Neural progenitor cell (in vitro differentiated cells): ENCODE measurements at regions not wholly inside any gene's neighbourhood (a gene's known extent, or its start where the extent isn't known, plus 50 kb on each side); places are given as distances from the start of the nearest gene placed in this dataset.
A peak's percentile ranks its signal among the peaks of the same experiment; 100 is the strongest.

Experiments used
- DNase-seq: peaks from one replicate; pipeline ENCODE4 v3.0.0-alpha.2; 2016; ENCODE audit warnings: low spot score
- H2AFZ ChIP-seq: fragments of 200-600 bp; sonication (generic); replicated peaks from 2 replicates; pipeline ENCODE4 v1.6.1; 2016; ENCODE audit warnings: antibody characterized with exemption
- H3F3A ChIP-seq: fragments of 200-600 bp; sonication (generic); 2 replicates; pipeline ENCODE4 v1.6.1; 2016; ENCODE audit warnings: antibody characterized with exemption, low read depth
- H3K27ac ChIP-seq: fragments of 200-600 bp; sonication (generic); 2 replicates; pipeline ENCODE4 v1.5.1; 2016; ENCODE audit warnings: mild to moderate bottlenecking
- H3K27me3 ChIP-seq: fragments of 200-600 bp; sonication (generic); 2 replicates; pipeline ENCODE4 v1.6.1; 2016; ENCODE audit warnings: mild to moderate bottlenecking, moderate library complexity
- H3K36me3 ChIP-seq: fragments of 200-600 bp; sonication (generic); 2 replicates; pipeline ENCODE4 v1.5.1; 2016
- H3K4me1 ChIP-seq: fragments of 200-600 bp; sonication (generic); 2 replicates; pipeline ENCODE4 v1.6.1; 2016; ENCODE audit warnings: mixed run types
- H3K4me2 ChIP-seq: fragments of 200-600 bp; sonication (generic); 2 replicates; pipeline ENCODE4 v1.6.1; 2016
- H3K4me3 ChIP-seq: fragments of 200-600 bp; sonication (generic); 2 replicates; pipeline ENCODE4 v1.5.1; 2016
- H3K79me2 ChIP-seq: fragments of 200-600 bp; sonication (generic); 2 replicates; pipeline ENCODE4 v1.6.1; 2016; ENCODE audit warnings: low read depth
- H3K9ac ChIP-seq: fragments of 200-600 bp; sonication (generic); 2 replicates; pipeline ENCODE4 v1.6.1; 2016
- H3K9me3 ChIP-seq: fragments of 200-600 bp; sonication (generic); 2 replicates; pipeline ENCODE4 v1.5.1; 2016; ENCODE audit warnings: low read depth
- H4K20me1 ChIP-seq: fragments of 200-600 bp; sonication (generic); 2 replicates; pipeline ENCODE4 v1.6.1; 2016; ENCODE audit warnings: low read depth
- H3K27ac Mint-ChIP-seq: 3 replicates; pipeline ENCODE4 v1.8.0; 2021; ENCODE audit warnings: mixed read lengths
- H3K27me3 Mint-ChIP-seq: 2 replicates; pipeline ENCODE4 v1.8.0; 2022; ENCODE audit warnings: low read depth, mild to moderate bottlenecking, inconsistent platforms, moderate library complexity, mixed read lengths; ENCODE audit not compliant: insufficient read depth
- H3K36me3 Mint-ChIP-seq: 3 replicates; pipeline ENCODE4 v1.8.0; 2021; ENCODE audit warnings: mixed read lengths
- H3K4me1 Mint-ChIP-seq: 3 replicates; pipeline ENCODE4 v1.8.0; 2021; ENCODE audit warnings: mixed read lengths
- H3K4me3 Mint-ChIP-seq: 3 replicates; pipeline ENCODE4 v1.8.0; 2021; ENCODE audit warnings: mild to moderate bottlenecking, moderate library complexity, mixed read lengths
- H3K9me3 Mint-ChIP-seq: 3 replicates; pipeline ENCODE4 v1.8.0; 2020; ENCODE audit warnings: mixed read lengths
- EZH2 ChIP-seq: fragments of 200-600 bp; sonication (generic); IDR thresholded peaks from 2 replicates; pipeline ENCODE4 v1.6.1; 2017; ENCODE audit warnings: antibody characterized with exemption, mild to moderate bottlenecking, moderate library complexity
- EZH2phosphoT487 ChIP-seq: fragments of 200-600 bp; sonication (generic); IDR thresholded peaks from 2 replicates; pipeline ENCODE4 v1.6.1; 2017; ENCODE audit warnings: antibody characterized with exemption
- TF ChIP-seq, protein P1 (sequence below): fragments of 200-600 bp; sonication (generic); IDR thresholded peaks from 2 replicates; pipeline ENCODE4 v1.5.1; 2017; ENCODE audit warnings: antibody characterized with exemption, mild to moderate bottlenecking

DNA sequence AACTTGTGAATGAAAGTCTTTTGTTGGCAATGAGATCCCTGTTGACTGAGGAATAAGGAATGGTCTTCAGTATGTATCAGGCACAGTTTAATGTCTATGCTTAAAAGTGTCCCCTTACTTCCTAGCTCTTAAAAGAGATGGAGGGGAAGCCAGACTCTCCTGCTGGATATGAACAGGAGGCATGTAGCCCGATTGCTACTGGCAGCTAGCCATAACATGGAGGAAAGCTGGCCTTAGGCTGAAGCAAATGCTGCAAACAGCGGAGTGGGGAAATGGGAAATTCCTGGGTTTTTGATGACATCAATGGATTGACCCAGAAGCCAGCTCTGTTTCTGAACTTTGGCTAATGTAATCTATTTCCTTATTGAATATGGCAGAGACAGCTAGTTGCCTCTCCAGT is 266.1 kb downstream of the SLC4A3 start:
- Histone ChIP-seq H3K27me3 (no peaks in the 10 kb centered on the region), H3K4me1 (peaks cover 3% of the 10 kb centered on the region), H3K79me2 (no peaks in the 10 kb centered on the region), H3K27ac (no peak overlapping the region), H3K9ac (no peak overlapping the region), H3K4me2 (no peak overlapping the region), H3K4me3 (no peak overlapping the region), H4K20me1 (no peaks in the 10 kb centered on the region), H3K9me3 (no peaks in the 10 kb centered on the region), H3K36me3 (no peaks in the 10 kb centered on the region), H3F3A (no peaks in the 10 kb centered on the region), H2AFZ (peak overlapping the region; percentile 55)
- DNase-seq = no peak
- Mint-ChIP-seq H3K9me3 (peaks cover 7% of the 10 kb centered on the region), H3K4me1 (peaks cover 11% of the 10 kb centered on the region), H3K27ac (no peak overlapping the region), H3K4me3 (no peak overlapping the region), H3K27me3 (no peaks in the 10 kb centered on the region), H3K36me3 (no peaks in the 10 kb centered on the region)
- TF ChIP-seq EZH2 (no peak), EZH2phosphoT487 (no peak)
- TF ChIP-seq, protein P1, sequence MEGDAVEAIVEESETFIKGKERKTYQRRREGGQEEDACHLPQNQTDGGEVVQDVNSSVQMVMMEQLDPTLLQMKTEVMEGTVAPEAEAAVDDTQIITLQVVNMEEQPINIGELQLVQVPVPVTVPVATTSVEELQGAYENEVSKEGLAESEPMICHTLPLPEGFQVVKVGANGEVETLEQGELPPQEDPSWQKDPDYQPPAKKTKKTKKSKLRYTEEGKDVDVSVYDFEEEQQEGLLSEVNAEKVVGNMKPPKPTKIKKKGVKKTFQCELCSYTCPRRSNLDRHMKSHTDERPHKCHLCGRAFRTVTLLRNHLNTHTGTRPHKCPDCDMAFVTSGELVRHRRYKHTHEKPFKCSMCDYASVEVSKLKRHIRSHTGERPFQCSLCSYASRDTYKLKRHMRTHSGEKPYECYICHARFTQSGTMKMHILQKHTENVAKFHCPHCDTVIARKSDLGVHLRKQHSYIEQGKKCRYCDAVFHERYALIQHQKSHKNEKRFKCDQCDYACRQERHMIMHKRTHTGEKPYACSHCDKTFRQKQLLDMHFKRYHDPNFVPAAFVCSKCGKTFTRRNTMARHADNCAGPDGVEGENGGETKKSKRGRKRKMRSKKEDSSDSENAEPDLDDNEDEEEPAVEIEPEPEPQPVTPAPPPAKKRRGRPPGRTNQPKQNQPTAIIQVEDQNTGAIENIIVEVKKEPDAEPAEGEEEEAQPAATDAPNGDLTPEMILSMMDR = no peak

DNA sequence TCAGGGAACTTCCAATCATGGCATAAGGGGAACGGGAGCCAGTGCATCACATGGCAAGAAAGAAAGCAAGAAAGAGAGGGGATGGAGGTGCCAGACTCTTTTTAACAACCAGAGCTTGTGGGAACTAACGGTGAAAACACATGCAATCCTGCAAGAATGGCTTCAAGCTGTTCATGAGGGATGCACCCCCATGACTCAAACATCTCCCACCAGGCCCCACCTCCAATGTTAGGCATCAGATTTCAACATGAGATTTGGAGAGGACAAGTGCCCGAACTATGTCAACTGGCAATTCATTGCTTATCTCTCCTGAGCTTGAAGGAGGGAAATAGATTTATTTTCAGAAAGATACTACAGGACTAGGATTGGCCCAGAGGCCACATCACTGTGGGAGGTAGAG is 270.0 kb downstream of the SLC4A3 start:
- Histone ChIP-seq H3K27me3 (no peaks in the 10 kb centered on the region), H4K20me1 (no peaks in the 10 kb centered on the region), H2AFZ (no peak overlapping the region), H3K4me2 (no peak overlapping the region), H3K4me1 (peaks cover 2% of the 10 kb centered on the region), H3K79me2 (no peaks in the 10 kb centered on the region), H3K9me3 (no peaks in the 10 kb centered on the region), H3K4me3 (no peak overlapping the region), H3K9ac (no peak overlapping the region), H3F3A (no peaks in the 10 kb centered on the region), H3K27ac (no peak overlapping the region), H3K36me3 (no peaks in the 10 kb centered on the region)
- H3K4me1 Mint-ChIP-seq = peaks cover 12% of the 10 kb centered on the region
- H3K27ac Mint-ChIP-seq = no peak overlapping the region
- H3K9me3 Mint-ChIP-seq = peaks cover 18% of the 10 kb centered on the region
- H3K27me3 Mint-ChIP-seq = peaks cover 2% of the 10 kb centered on the region
- no peak overlapping the region for H3K4me3 Mint-ChIP-seq
- no peak for TF ChIP-seq EZH2
- no peak for TF ChIP-seq EZH2phosphoT487
- TF ChIP-seq, protein P1 = no peak
- no peak for DNase-seq
- H3K36me3 Mint-ChIP-seq = no peaks in the 10 kb centered on the region

DNA sequence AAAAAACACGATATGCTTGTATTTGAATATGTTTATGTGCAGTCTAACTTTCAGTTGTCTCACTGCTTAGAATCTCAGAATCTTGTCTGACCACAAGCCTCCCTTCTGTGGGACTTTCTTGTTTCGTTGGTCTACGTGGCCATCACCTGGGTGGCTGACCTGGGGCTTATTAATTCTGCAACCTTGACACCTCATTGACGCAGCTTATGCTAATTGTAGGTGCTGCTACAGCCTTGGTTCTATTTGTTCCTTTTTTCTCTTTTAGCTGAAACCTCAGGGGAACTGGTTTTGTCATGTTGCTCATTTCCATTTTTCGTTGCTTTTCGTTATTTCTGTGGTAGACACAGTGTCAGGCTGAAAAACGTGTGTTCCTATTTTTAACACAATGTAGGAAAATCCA is 273.7 kb downstream of the SLC4A3 start:
- TF ChIP-seq, protein P1 = no peak
- TF ChIP-seq EZH2 = no peak
- TF ChIP-seq EZH2phosphoT487 = no peak
- no peak for DNase-seq

More for the DNA sequence above, 273.7 kb downstream of the SLC4A3 start:
- no peak overlapping the region for H3K4me2 ChIP-seq
- H3K79me2 ChIP-seq = no peaks in the 10 kb centered on the region
- no peaks in the 10 kb centered on the region for H4K20me1 ChIP-seq
- peaks cover 5% of the 10 kb centered on the region for H3K4me1 ChIP-seq
- Mint-ChIP-seq H3K4me1 (peaks cover 33% of the 10 kb centered on the region), H3K9me3 (peaks cover 18% of the 10 kb centered on the region), H3K36me3 (peaks cover 1% of the 10 kb centered on the region), H3K4me3 (no peak overlapping the region), H3K27me3 (peaks cover 8% of the 10 kb centered on the region), H3K27ac (no peak overlapping the region)
- no peaks in the 10 kb centered on the region for H3K27me3 ChIP-seq
- H2AFZ ChIP-seq = no peak overlapping the region
- H3F3A ChIP-seq = no peaks in the 10 kb centered on the region
- H3K4me3 ChIP-seq = no peak overlapping the region
- H3K27ac ChIP-seq = no peak overlapping the region
- no peak overlapping the region for H3K9ac ChIP-seq
- H3K9me3 ChIP-seq = no peaks in the 10 kb centered on the region
- H3K36me3 ChIP-seq = no peaks in the 10 kb centered on the region
